Sciatic nerve (tissue), 2 donors: ENCODE measurements at regions not wholly inside any gene's neighbourhood (a gene's known extent, or its start where the extent isn't known, plus 50 kb on each side); places are given as distances from the start of the nearest gene placed in this dataset.

Experiments
- ATAC-seq: fragments of 200-7000 bp; cut with Tn5 transposase; one replicate; pipeline ENCODE4 v1.9.1; 2020; ENCODE audit warnings: mild to moderate bottlenecking, moderate library complexity
- DNase-seq: peaks from one replicate; pipeline ENCODE4 v3.0.0-alpha.2; 2020; ENCODE audit warnings: low spot score
- intact Hi-C: fragments of 100-400 bp; cut with DNase I; formaldehyde crosslinking; loops from one replicate; pipeline ENCODE4 v1.14.2; 2022
- donor health status: DM: no; HTN: no; CAD: no.
- donor health status: DM: no; HTN: no; CAD: no.

- intact Hi-C loops: no loop called here
- ATAC-seq: no peak
- no peak for DNase-seq
Measured at GRCh38 chr6:3520281-3521230, 63.7 kb upstream of the SLC22A23 start.

GRCh38 chr6:3518356-3519190 lies 61.7 kb upstream of the SLC22A23 start:
- peak; percentile 84 for ATAC-seq
- DNase-seq: no peak
- intact Hi-C loops: no loop called here

- no peak for DNase-seq
- intact Hi-C loops: no loop called here
- ATAC-seq: peak; percentile 73
Measured at GRCh38 chr6:3517350-3517749, 60.5 kb upstream of the SLC22A23 start.

GRCh38 chr6:3516092-3516491 lies 59.2 kb upstream of the SLC22A23 start:
- intact Hi-C loops: no loop called here
- DNase-seq: no peak

GRCh38 chr6:3515669-3516068 lies 58.8 kb upstream of the SLC22A23 start:
- intact Hi-C loops: no loop called here
- ATAC-seq (no peak), DNase-seq (no peak)

More at GRCh38 chr6:3516092-3516491, 59.2 kb upstream of the SLC22A23 start:
- no peak for ATAC-seq

- no peak for DNase-seq
- no peak for ATAC-seq
- intact Hi-C loops: no loop called here
Measured at GRCh38 chr6:3513416-3513815, 56.6 kb upstream of the SLC22A23 start.

- ATAC-seq (no peak), DNase-seq (no peak)
- intact Hi-C loops: no loop called here
Measured at GRCh38 chr6:3512832-3513231, 56.0 kb upstream of the SLC22A23 start.

- DNase-seq: no peak
- intact Hi-C loops: no loop called here
- ATAC-seq: no peak
Measured at GRCh38 chr6:3510617-3511016, 53.8 kb upstream of the SLC22A23 start.

- DNase-seq (no peak), ATAC-seq (no peak)
- intact Hi-C loops: no loop called here
Measured at GRCh38 chr6:3510178-3510577, 53.3 kb upstream of the SLC22A23 start.

GRCh38 chr6:3509336-3509735 lies 52.5 kb upstream of the SLC22A23 start:
- intact Hi-C loops: no loop called here

GRCh38 chr6:3506751-3507383 lies 50.0 kb upstream of the SLC22A23 start:
- ATAC-seq: no peak
- intact Hi-C loops: no loop called here
- DNase-seq: no peak

More at GRCh38 chr6:3509336-3509735, 52.5 kb upstream of the SLC22A23 start:
- DNase-seq: no peak
- no peak for ATAC-seq
